Kidney (tissue), 13 donors: ENCODE measurements at regions not wholly inside any gene's neighbourhood (a gene's known extent, or its start where the extent isn't known, plus 50 kb on each side); places are given as distances from the start of the nearest gene placed in this dataset.

Source experiments
- DNase-seq, 5 donors: peaks; one replicate each; pipeline ENCODE4 v3.0.0-alpha.2; 2013 to 2020
- FAIRE-seq: peaks from 2 replicates; lab custom pipeline; 2012; peaks lifted over from hg19 to GRCh38; lab: Jason Lieb, UNC
- H3K27ac ChIP-seq, 2 donors: one replicate each; pipeline ENCODE4 v1.7.0; 2013; ENCODE audit warnings: low read depth in 2 of 2, low read length in 2 of 2, inconsistent platforms in 1 of 2
- H3K27me3 ChIP-seq: one replicate; pipeline ENCODE4 v1.7.1; 2013; ENCODE audit warnings: low read length, inconsistent platforms; ENCODE audit not compliant: control insufficient read depth, insufficient read depth
- H3K36me3 ChIP-seq, 3 donors: one replicate each; pipeline versions ENCODE4 v1.7.0 to v1.7.1; 2013; ENCODE audit warnings: low read length in 3 of 3, control low read depth in 1 of 3, inconsistent platforms in 1 of 3; ENCODE audit not compliant: insufficient read depth in 3 of 3, control insufficient read depth in 2 of 3
- H3K4me1 ChIP-seq, 3 donors: one replicate each; pipeline versions ENCODE4 v1.7.0 to v1.7.1; 2013; ENCODE audit warnings: low read length in 3 of 3, inconsistent platforms in 1 of 3, low read depth in 1 of 3; ENCODE audit not compliant: control insufficient read depth in 2 of 3, insufficient read depth in 2 of 3
- H3K4me3 ChIP-seq, 3 donors: one replicate each; pipeline versions ENCODE4 v1.7.0 to v1.8.1; 2013; ENCODE audit warnings: low read length in 3 of 3, control low read depth in 1 of 3, inconsistent platforms in 1 of 3
- H3K9ac ChIP-seq, 3 donors: one replicate each; pipeline versions ENCODE4 v1.7.0 to v1.7.1; 2013; ENCODE audit warnings: low read length in 3 of 3, control low read depth in 1 of 3, inconsistent platforms in 1 of 3
- H3K9me3 ChIP-seq, 3 donors: one replicate each; pipeline versions ENCODE4 v1.7.0 to v1.7.1; 2013; ENCODE audit warnings: low read length in 3 of 3, control low read depth in 1 of 3, inconsistent platforms in 1 of 3; ENCODE audit not compliant: control insufficient read depth in 2 of 3, insufficient read depth in 1 of 3
- CTCF ChIP-seq: IDR thresholded peaks from 3 replicates; pipeline ENCODE4 v1.5.1; 2012; ENCODE audit warnings: mild to moderate bottlenecking, moderate library complexity, borderline replicate concordance; ENCODE audit not compliant: insufficient read depth; ENCODE audit errors: extremely low read depth
- intact Hi-C: fragments of 100-400 bp; cut with DNase I; formaldehyde crosslinking; loops from one replicate; pipeline ENCODE4 v1.11.1; 2022
- donor health status: control.
- donor health status: control.
- donor health status: control.
- donor health status: control.
- donor health status: control.
- donor health status: DM: yes; HTN: yes; CAD: no.
- donor health status: Normal renal cell carcinoma (clear cell type).

GRCh38 chr10:78542521-78542920 lies 508.9 kb downstream of the RPS24 start:
- no peaks in the 10 kb centered on the region for H3K9me3 ChIP-seq
- H3K27ac ChIP-seq, result peak overlapping the region in 1 of 2 donors; percentile 49
- FAIRE-seq, result no peak
- peaks cover 0 to 4% (median 0%) of the 10 kb centered on the region in 3 donors for H3K4me1 ChIP-seq
- intact Hi-C loops, result no loop called here
- H3K36me3 ChIP-seq, result no peaks in the 10 kb centered on the region
- no peaks in the 10 kb centered on the region for H3K27me3 ChIP-seq
- DNase-seq, result peak in 1 of 5 donors; percentile 58
- H3K9ac ChIP-seq, result no peak overlapping the region
- no peak overlapping the region for H3K4me3 ChIP-seq
- no peak for TF ChIP-seq CTCF

GRCh38 chr10:78543031-78543748 lies 509.5 kb downstream of the RPS24 start:
- Histone ChIP-seq H3K4me1 (peaks cover 0 to 4% (median 0%) of the 10 kb centered on the region in 3 donors), H3K4me3 (no peak overlapping the region), H3K27me3 (no peaks in the 10 kb centered on the region), H3K9me3 (no peaks in the 10 kb centered on the region), H3K36me3 (no peaks in the 10 kb centered on the region), H3K27ac (peak overlapping the region in 1 of 2 donors; percentile 15), H3K9ac (no peak overlapping the region)
- FAIRE-seq, result no peak
- intact Hi-C loops, result no loop called here
- peak in 1 of 5 donors; percentile 27 for DNase-seq
- no peak for TF ChIP-seq CTCF

- intact Hi-C loops, result no loop called here
- DNase-seq (peak; percentile 59 to 86 (median 78)), FAIRE-seq (no peak)
- H3K36me3 ChIP-seq, result no peaks in the 10 kb centered on the region
- H3K4me3 ChIP-seq, result no peak overlapping the region
- no peaks in the 10 kb centered on the region for H3K9me3 ChIP-seq
- H3K27me3 ChIP-seq, result no peaks in the 10 kb centered on the region
- no peak overlapping the region for H3K9ac ChIP-seq
- TF ChIP-seq CTCF, result no peak
- H3K4me1 ChIP-seq, result peaks cover 0 to 4% (median 0%) of the 10 kb centered on the region in 3 donors
- peak overlapping the region in 1 of 2 donors; percentile 15 for H3K27ac ChIP-seq
Observed at GRCh38 chr10:78543749-78544362, 510.2 kb downstream of the RPS24 start.
